ENCODE measurements at regions not wholly inside any gene's neighbourhood (a gene's known extent, or its start where the extent isn't known, plus 50 kb on each side); places are given as distances from the start of the nearest gene placed in this dataset.

GRCh38 chr12:13843841-13844240, 137.6 kb downstream of the GRIN2B start:
- no peak for TF ChIP-seq CTCF (conservative IDR thresholded peaks at IDR 0.05; ENCODE audit: low read depth, low read length)
- no peak overlapping the region for H3K4me3 ChIP-seq (ENCODE audit: low read length)
- no peak for DNase-seq (ENCODE audit: low read depth)

DNA sequence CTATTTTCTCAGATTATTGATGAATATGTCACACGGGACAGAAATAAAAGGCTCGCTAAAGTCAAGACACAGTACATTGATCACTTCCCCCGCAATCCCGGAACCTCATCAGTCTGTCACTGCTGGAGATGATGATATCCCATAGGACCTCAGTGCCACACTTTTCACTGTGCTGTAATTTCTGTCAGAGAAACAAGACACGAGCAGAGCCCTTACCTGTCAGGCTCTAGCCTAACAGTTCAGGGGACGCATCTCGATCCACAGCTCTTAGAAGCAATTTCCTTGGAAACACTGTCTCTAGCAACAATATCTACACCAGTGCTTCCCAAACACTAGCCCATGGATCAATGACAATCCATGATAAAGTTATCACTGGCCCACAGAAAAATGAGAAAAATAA, 140.0 kb downstream of the GRIN2B start:
- DNase-seq (ENCODE audit: low read depth) = no peak
- H3K4me3 ChIP-seq (ENCODE audit: low read length) = no peak overlapping the region
- TF ChIP-seq CTCF (conservative IDR thresholded peaks at IDR 0.05; ENCODE audit: low read depth, low read length) = no peak

DNA sequence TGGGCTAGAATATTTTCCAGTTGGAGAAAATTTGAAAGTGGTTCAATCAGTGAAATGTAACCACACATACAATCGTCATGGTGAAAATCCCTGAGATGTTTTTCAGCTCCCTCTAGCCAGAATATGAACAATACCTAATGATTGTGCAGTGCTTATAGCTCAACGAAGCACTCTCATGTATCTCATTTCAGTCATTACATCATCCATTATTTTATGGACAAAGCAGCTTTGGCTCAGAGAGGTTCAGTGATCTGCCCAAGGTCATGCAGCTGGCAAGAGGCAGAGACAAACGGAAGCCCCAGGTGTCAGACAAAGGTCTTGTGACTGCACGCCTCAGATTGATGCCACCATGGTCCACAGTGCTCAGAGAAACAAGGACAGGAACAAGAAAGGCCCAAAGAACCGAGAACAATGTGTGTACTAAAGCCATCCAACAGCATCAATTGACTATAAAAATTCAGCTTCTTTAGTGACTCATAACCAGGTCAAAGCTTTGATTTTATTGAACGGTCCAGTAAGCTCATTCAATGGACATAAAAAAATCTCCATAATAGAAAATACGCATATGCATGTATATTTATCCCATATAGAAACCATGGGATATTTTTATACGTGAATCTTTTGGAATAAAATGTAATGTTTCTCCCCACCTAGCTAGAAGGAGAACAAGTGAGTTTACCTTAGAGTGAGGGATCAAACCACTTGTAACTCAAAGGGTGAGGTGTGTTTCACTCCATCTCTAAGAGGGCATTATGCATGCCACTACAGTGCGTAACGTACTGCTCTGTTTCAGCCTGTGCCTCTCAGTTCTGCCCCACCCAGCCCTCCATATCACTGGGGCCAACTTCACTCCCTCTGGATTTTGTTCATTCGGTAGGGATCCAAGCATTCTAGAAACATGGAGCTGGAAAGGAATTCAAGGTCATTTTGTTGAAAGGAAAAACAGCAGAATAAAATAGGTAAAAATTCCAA, 141.8 kb downstream of the GRIN2B start:
- no peak for DNase-seq (ENCODE audit: low read depth)
- H3K4me3 ChIP-seq (ENCODE audit: low read length) = no peak overlapping the region
- TF ChIP-seq CTCF (conservative IDR thresholded peaks at IDR 0.05; ENCODE audit: low read depth, low read length) = no peak

GRCh38 chr12:13836099-13836498, 145.3 kb downstream of the GRIN2B start:
- no peak overlapping the region for H3K4me3 ChIP-seq (ENCODE audit: low read length)
- no peak for DNase-seq (ENCODE audit: low read depth)
- TF ChIP-seq CTCF (conservative IDR thresholded peaks at IDR 0.05; ENCODE audit: low read depth, low read length) = no peak

- no peak for DNase-seq (ENCODE audit: low read depth)
- TF ChIP-seq CTCF (conservative IDR thresholded peaks at IDR 0.05; ENCODE audit: low read depth, low read length) = no peak
- no peak overlapping the region for H3K4me3 ChIP-seq (ENCODE audit: low read length)
Measured at GRCh38 chr12:13835652-13836051, 145.8 kb downstream of the GRIN2B start.

- TF ChIP-seq CTCF (conservative IDR thresholded peaks at IDR 0.05; ENCODE audit: low read depth, low read length) = no peak
- no peak overlapping the region for H3K4me3 ChIP-seq (ENCODE audit: low read length)
- DNase-seq (ENCODE audit: low read depth) = no peak
Measured at GRCh38 chr12:13834241-13834640, 147.2 kb downstream of the GRIN2B start.

- no peak for DNase-seq (ENCODE audit: low read depth)
- H3K4me3 ChIP-seq (ENCODE audit: low read length) = no peak overlapping the region
- TF ChIP-seq CTCF (conservative IDR thresholded peaks at IDR 0.05; ENCODE audit: low read depth, low read length) = no peak
Measured at GRCh38 chr12:13817131-13817530, 164.3 kb downstream of the GRIN2B start.
